Vagina (tissue), 2 donors: ENCODE measurements at regions not wholly inside any gene's neighbourhood (a gene's known extent, or its start where the extent isn't known, plus 50 kb on each side); places are given as distances from the start of the nearest gene placed in this dataset.

ENCODE experiments used
- DNase-seq, 2 donors: peaks; one replicate each; pipeline ENCODE4 v3.0.0-alpha.2; 2017; ENCODE audit errors: extremely low spot score in 2 of 2
- H3K27ac ChIP-seq: fragments of 200-600 bp; sonication (generic); one replicate; pipeline ENCODE4 v1.5.1; 2019
- H3K27me3 ChIP-seq: fragments of 200-600 bp; sonication (generic); one replicate; pipeline ENCODE4 v1.5.1; 2019
- H3K36me3 ChIP-seq, 2 donors: fragments of 200-600 bp; sonication (generic); one replicate each; pipeline ENCODE4 v1.5.1; 2017 to 2019
- H3K4me1 ChIP-seq: fragments of 200-600 bp; sonication (generic); one replicate; pipeline ENCODE4 v1.5.1; 2019
- H3K4me3 ChIP-seq, 2 donors: fragments of 200-600 bp; sonication (generic); 1 replicate in 1 of 2; 2 replicates in 1 of 2; pipeline ENCODE4 v1.5.1; 2016 to 2019
- H3K9me3 ChIP-seq: fragments of 200-600 bp; sonication (generic); one replicate; pipeline ENCODE4 v1.5.1; 2019
- CTCF ChIP-seq, 3 experiments: fragments of 450-650 bp in 2 of 3; fragments of 200-600 bp in 1 of 3; sonication (generic) in 1 of 3; IDR thresholded peaks; one replicate each; pipeline ENCODE4 v1.5.1; 2017 to 2019; ENCODE audit warnings: antibody characterized with exemption in 3 of 3, mild to moderate bottlenecking in 2 of 3, moderate library complexity in 2 of 3
- POLR2A ChIP-seq, 2 donors: fragments of 450-650 bp; IDR thresholded peaks; one replicate each; pipeline ENCODE4 v1.6.1; 2017; ENCODE audit warnings: antibody characterized with exemption in 2 of 2, mild to moderate bottlenecking in 2 of 2, moderate library complexity in 2 of 2
- POLR2AphosphoS5 ChIP-seq, 2 donors: sonication (generic); formaldehyde crosslinking; IDR thresholded peaks; one replicate each; pipeline ENCODE4 v1.9.0; 2017; ENCODE audit warnings: antibody characterized with exemption in 2 of 2, mild to moderate bottlenecking in 2 of 2, low read depth in 1 of 2; ENCODE audit not compliant: insufficient read depth in 1 of 2
- intact Hi-C: fragments of 100-400 bp; cut with DNase I; formaldehyde crosslinking; loops from one replicate; pipeline ENCODE4 v1.15.1; 2023

GRCh38 chr1:47612819-47613218 lies 175.0 kb downstream of the FOXD2 start:
- TF ChIP-seq POLR2A (IDR thresholded peaks at IDR 0.05) = no peak
- TF ChIP-seq CTCF (IDR thresholded peaks at IDR 0.05) = no peak
- no peak for TF ChIP-seq POLR2AphosphoS5 (IDR thresholded peaks at IDR 0.05; ENCODE audit: insufficient read depth in 1 of 2, low read depth in 1 of 2)
- Histone ChIP-seq H3K4me3 (no peak overlapping the region), H3K27ac (no peak overlapping the region), H3K4me1 (no peaks in the 10 kb centered on the region), H3K27me3 (no peaks in the 10 kb centered on the region), H3K36me3 (no peaks in the 10 kb centered on the region), H3K9me3 (no peaks in the 10 kb centered on the region)
- no peak for DNase-seq
- intact Hi-C loops = no loop called here

GRCh38 chr1:47616036-47616435 lies 178.2 kb downstream of the FOXD2 start:
- no peaks in the 10 kb centered on the region for H3K9me3 ChIP-seq
- TF ChIP-seq CTCF (IDR thresholded peaks at IDR 0.05) (no peak), POLR2AphosphoS5 (IDR thresholded peaks at IDR 0.05; ENCODE audit: insufficient read depth in 1 of 2, low read depth in 1 of 2) (no peak), POLR2A (IDR thresholded peaks at IDR 0.05) (no peak)
- no peaks in the 10 kb centered on the region for H3K36me3 ChIP-seq
- H3K4me3 ChIP-seq = no peak overlapping the region
- peak; percentile 49 to 74 for DNase-seq
- no peaks in the 10 kb centered on the region for H3K4me1 ChIP-seq
- H3K27ac ChIP-seq = no peak overlapping the region
- H3K27me3 ChIP-seq = no peaks in the 10 kb centered on the region
- intact Hi-C loops = no loop called here

GRCh38 chr1:47616906-47617305 lies 179.1 kb downstream of the FOXD2 start:
- DNase-seq = peak; percentile 16 to 54
- intact Hi-C loops = no loop called here

GRCh38 chr1:47617381-47618221 lies 179.8 kb downstream of the FOXD2 start:
- H3K27me3 ChIP-seq = no peaks in the 10 kb centered on the region
- no peaks in the 10 kb centered on the region for H3K9me3 ChIP-seq
- intact Hi-C loops = no loop called here
- no peak overlapping the region for H3K27ac ChIP-seq
- no peak overlapping the region for H3K4me3 ChIP-seq
- TF ChIP-seq POLR2AphosphoS5 (IDR thresholded peaks at IDR 0.05; ENCODE audit: insufficient read depth in 1 of 2, low read depth in 1 of 2) = no peak
- no peak for TF ChIP-seq POLR2A (IDR thresholded peaks at IDR 0.05)
- TF ChIP-seq CTCF (IDR thresholded peaks at IDR 0.05) = no peak
- peak; percentile 52 to 82 for DNase-seq
- H3K36me3 ChIP-seq = no peaks in the 10 kb centered on the region
- peaks cover 15% of the 10 kb centered on the region for H3K4me1 ChIP-seq

More at GRCh38 chr1:47616906-47617305, 179.1 kb downstream of the FOXD2 start:
- no peaks in the 10 kb centered on the region for H3K9me3 ChIP-seq
- TF ChIP-seq CTCF (IDR thresholded peaks at IDR 0.05) = no peak
- no peaks in the 10 kb centered on the region for H3K36me3 ChIP-seq
- peaks cover 8% of the 10 kb centered on the region for H3K4me1 ChIP-seq
- no peak overlapping the region for H3K4me3 ChIP-seq
- no peak overlapping the region for H3K27ac ChIP-seq
- no peaks in the 10 kb centered on the region for H3K27me3 ChIP-seq

- Histone ChIP-seq H3K4me1 (peaks cover 20% of the 10 kb centered on the region), H3K9me3 (no peaks in the 10 kb centered on the region), H3K4me3 (no peak overlapping the region), H3K27me3 (no peaks in the 10 kb centered on the region), H3K36me3 (no peaks in the 10 kb centered on the region), H3K27ac (no peak overlapping the region)
- no peak for TF ChIP-seq CTCF (IDR thresholded peaks at IDR 0.05)
- no peak for TF ChIP-seq POLR2AphosphoS5 (IDR thresholded peaks at IDR 0.05; ENCODE audit: insufficient read depth in 1 of 2, low read depth in 1 of 2)
- no peak for TF ChIP-seq POLR2A (IDR thresholded peaks at IDR 0.05)
- peak; percentile 40 to 70 for DNase-seq
- intact Hi-C loops = no loop called here
Observed at GRCh38 chr1:47618222-47618720, 180.4 kb downstream of the FOXD2 start.
